ENCODE measurements at regions not wholly inside any gene's neighbourhood (a gene's known extent, or its start where the extent isn't known, plus 50 kb on each side); places are given as distances from the start of the nearest gene placed in this dataset.

- TF ChIP-seq ZGPAT (CRISPR knock-in tag; IDR thresholded peaks at IDR 0.05) (peak; percentile 82), ZBTB26 (CRISPR knock-in tag; IDR thresholded peaks at IDR 0.05; ENCODE audit: borderline replicate concordance) (0 out of 2 replicates have a peak, but pooled peaks have one; percentile 36), HOXD1 (CRISPR knock-in tag; IDR thresholded peaks at IDR 0.05) (peak; percentile 79; the same call in 1 of the 2 replicates), TCF7 (IDR thresholded peaks at IDR 0.05; ENCODE audit: low read depth) (peak; percentile 98), MTA1 (CRISPR knock-in tag; IDR thresholded peaks at IDR 0.05; ENCODE audit: borderline replicate concordance) (peak; percentile 74), ZFP90 (CRISPR knock-in tag; IDR thresholded peaks at IDR 0.05; ENCODE audit: borderline replicate concordance) (0 out of 2 replicates have a peak, but pooled peaks have one; percentile 56), ZFY (CRISPR knock-in tag; IDR thresholded peaks at IDR 0.05) (peak; percentile 61; the same call in 1 of the 2 replicates), ZMYM4 (CRISPR knock-in tag; IDR thresholded peaks at IDR 0.05) (peak; percentile 43; the same call in 1 of the 2 replicates), BHLHE40 (IDR thresholded peaks at IDR 0.05; ENCODE audit: low read length) (peak; percentile 94), FOXP4 (CRISPR knock-in tag; IDR thresholded peaks at IDR 0.05) (peak; percentile 86), ZNF891 (CRISPR knock-in tag; IDR thresholded peaks at IDR 0.05) (0 out of 2 replicates have a peak, but pooled peaks have one; percentile 52), HMG20B (CRISPR knock-in tag; conservative IDR thresholded peaks at IDR 0.05) (0 out of 2 replicates have a peak, but pooled peaks have one; percentile 49), ZNF746 (CRISPR knock-in tag; IDR thresholded peaks at IDR 0.05) (peak; percentile 69; the same call in 1 of the 2 replicates), ZBTB7B (CRISPR knock-in tag; IDR thresholded peaks at IDR 0.05) (peak; percentile 96), ZFP37 (CRISPR knock-in tag; IDR thresholded peaks at IDR 0.05; ENCODE audit: borderline replicate concordance) (0 out of 2 replicates have a peak, but pooled peaks have one; percentile 45), TAF1 (CRISPR knock-in tag; IDR thresholded peaks at IDR 0.05) (peak; percentile 44; the same call in 1 of the 2 replicates), ZNF256 (CRISPR knock-in tag; conservative IDR thresholded peaks at IDR 0.05) (peak; percentile 75; the same call in 1 of the 2 replicates), JUND (CRISPR knock-in tag; IDR thresholded peaks at IDR 0.05) (peak; percentile 51; the same call in 1 of the 2 replicates)
- TF ChIP-seq, protein P1, sequence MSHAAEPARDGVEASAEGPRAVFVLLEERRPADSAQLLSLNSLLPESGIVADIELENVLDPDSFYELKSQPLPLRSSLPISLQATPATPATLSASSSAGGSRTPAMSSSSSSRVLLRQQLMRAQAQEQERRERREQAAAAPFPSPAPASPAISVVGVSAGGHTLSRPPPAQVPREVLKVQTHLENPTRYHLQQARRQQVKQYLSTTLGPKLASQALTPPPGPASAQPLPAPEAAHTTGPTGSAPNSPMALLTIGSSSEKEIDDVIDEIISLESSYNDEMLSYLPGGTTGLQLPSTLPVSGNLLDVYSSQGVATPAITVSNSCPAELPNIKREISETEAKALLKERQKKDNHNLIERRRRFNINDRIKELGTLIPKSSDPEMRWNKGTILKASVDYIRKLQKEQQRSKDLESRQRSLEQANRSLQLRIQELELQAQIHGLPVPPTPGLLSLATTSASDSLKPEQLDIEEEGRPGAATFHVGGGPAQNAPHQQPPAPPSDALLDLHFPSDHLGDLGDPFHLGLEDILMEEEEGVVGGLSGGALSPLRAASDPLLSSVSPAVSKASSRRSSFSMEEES (CRISPR knock-in tag; IDR thresholded peaks at IDR 0.05) = peak; percentile 100
- TF ChIP-seq, protein P2, sequence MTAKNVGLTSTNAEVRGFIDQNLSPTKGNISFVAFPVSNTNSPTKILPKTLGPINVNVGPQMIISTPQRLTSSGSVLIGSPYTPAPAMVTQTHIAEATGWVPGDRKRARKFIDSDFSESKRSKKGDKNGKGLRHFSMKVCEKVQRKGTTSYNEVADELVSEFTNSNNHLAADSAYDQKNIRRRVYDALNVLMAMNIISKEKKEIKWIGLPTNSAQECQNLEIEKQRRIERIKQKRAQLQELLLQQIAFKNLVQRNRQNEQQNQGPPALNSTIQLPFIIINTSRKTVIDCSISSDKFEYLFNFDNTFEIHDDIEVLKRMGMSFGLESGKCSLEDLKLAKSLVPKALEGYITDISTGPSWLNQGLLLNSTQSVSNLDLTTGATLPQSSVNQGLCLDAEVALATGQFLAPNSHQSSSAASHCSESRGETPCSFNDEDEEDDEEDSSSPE (CRISPR knock-in tag; IDR thresholded peaks at IDR 0.05) = peak; percentile 66
- TF ChIP-seq, protein P3, sequence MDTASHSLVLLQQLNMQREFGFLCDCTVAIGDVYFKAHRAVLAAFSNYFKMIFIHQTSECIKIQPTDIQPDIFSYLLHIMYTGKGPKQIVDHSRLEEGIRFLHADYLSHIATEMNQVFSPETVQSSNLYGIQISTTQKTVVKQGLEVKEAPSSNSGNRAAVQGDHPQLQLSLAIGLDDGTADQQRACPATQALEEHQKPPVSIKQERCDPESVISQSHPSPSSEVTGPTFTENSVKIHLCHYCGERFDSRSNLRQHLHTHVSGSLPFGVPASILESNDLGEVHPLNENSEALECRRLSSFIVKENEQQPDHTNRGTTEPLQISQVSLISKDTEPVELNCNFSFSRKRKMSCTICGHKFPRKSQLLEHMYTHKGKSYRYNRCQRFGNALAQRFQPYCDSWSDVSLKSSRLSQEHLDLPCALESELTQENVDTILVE (CRISPR knock-in tag; IDR thresholded peaks at IDR 0.05) = peak; percentile 37; the same call in 1 of the 2 replicates
Observed at GRCh38 chr16:29605593-29606205, 57.3 kb upstream of the SPN start (continued).

Data from HepG2 (cell line).